Muscle layer of colon (tissue), 2 donors: ENCODE measurements at regions not wholly inside any gene's neighbourhood (a gene's known extent, or its start where the extent isn't known, plus 50 kb on each side); places are given as distances from the start of the nearest gene placed in this dataset.
A peak's percentile ranks its signal among the peaks of the same experiment; 100 is the strongest.
"Not testable (repeated sequence)": the region's sequence is repeated elsewhere in the genome, so short reads cannot be mapped to it uniquely, and the experiment has no call there.

Experiments used
- H3K27ac ChIP-seq: one replicate; pipeline ENCODE4 v1.7.0; 2013; ENCODE audit warnings: low read depth, mild to moderate bottlenecking, low read length, moderate library complexity
- H3K27me3 ChIP-seq, 2 donors: one replicate each; pipeline ENCODE4 v1.7.0; 2013; ENCODE audit warnings: low read length in 2 of 2, mild to moderate bottlenecking in 2 of 2; ENCODE audit not compliant: insufficient read depth in 2 of 2, control insufficient read depth in 1 of 2
- H3K36me3 ChIP-seq: one replicate; pipeline ENCODE4 v1.7.0; 2013; ENCODE audit warnings: mild to moderate bottlenecking, low read length; ENCODE audit not compliant: insufficient read depth
- H3K4me1 ChIP-seq: one replicate; pipeline ENCODE4 v1.7.0; 2013; ENCODE audit warnings: mild to moderate bottlenecking, low read length; ENCODE audit not compliant: insufficient read depth
- H3K4me3 ChIP-seq, 2 donors: one replicate each; pipeline ENCODE4 v1.7.0; 2013; ENCODE audit warnings: low read length in 2 of 2, low read depth in 1 of 2, mild to moderate bottlenecking in 1 of 2, moderate library complexity in 1 of 2
- H3K9ac ChIP-seq: one replicate; pipeline ENCODE4 v1.7.0; 2013; ENCODE audit warnings: low read length
- H3K9me3 ChIP-seq: one replicate; pipeline ENCODE4 v1.7.0; 2013; ENCODE audit warnings: mild to moderate bottlenecking, low read length
- donor health status: abdominal sarcoma.
- donor health status: Adenocarcinoma of cecum.

DNA sequence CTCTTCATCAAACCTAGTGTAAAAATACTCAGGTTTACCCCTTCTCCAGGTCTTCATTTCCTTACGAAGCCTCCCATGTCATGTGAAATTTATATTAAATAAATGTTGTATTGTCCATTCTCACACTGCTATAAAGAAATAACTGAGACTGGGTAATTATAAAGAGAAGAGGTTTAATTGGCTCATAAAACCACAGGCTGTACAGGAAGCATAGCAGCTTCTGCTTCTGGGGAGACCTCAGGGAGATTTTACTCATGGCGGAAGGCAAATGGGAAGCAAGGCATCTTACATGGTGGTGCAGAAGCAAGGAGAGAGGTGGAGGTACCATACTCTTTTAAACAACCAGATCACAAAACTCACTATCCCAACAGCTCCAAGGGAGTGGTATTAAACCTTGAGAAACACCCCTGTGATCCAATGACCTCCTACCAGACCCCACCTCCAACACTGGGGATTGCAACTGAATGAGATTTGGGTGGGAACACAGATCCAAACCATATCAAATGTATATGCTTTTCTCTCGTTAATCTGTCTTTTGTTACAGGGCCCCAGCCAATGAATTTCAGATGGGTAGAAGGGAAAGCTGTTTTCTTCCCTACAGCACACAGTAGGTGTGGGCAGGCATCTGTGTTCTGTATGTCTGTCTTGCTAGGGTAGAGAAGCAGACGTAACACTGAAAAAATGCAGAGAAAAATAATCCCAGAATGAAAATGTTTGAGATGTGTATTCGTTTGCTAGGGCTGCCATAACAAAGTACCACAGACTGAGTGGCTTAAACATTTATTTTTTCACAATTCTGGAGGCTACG, 88.0 kb upstream of the BTN3A2 start:
- no peaks in the 10 kb centered on the region for H3K36me3 ChIP-seq
- H3K27ac ChIP-seq, result no peak overlapping the region
- no peaks in the 10 kb centered on the region for H3K4me1 ChIP-seq
- H3K9ac ChIP-seq, result no peak overlapping the region
- peaks cover 21 to 22% of the 10 kb centered on the region in 2 donors for H3K27me3 ChIP-seq
- no peaks in the 10 kb centered on the region for H3K9me3 ChIP-seq
- H3K4me3 ChIP-seq, result no peak overlapping the region

DNA sequence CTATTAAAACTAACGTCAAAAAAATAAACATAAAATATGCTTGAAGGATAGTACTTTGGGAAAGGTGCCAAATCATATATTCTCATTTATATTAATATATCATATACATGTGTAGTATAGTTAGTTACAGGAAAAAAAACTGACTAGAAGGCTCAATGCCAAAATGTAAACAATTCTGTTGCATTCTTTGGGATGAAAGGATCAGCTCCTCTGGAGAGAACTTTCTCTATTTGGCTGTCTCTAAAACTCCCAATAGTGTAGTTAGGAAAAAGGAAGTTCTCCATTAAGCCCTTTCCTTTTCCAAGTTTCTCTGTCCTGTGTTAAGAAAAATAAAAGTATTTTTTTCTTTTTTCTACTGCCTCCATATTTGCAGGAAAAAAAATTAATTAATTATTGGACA, 86.5 kb upstream of the BTN3A2 start:
- peaks cover 1% of the 10 kb centered on the region for H3K4me1 ChIP-seq
- no peaks in the 10 kb centered on the region for H3K9me3 ChIP-seq
- H3K4me3 ChIP-seq, result no peak overlapping the region
- no peak overlapping the region for H3K27ac ChIP-seq
- H3K36me3 ChIP-seq, result no peaks in the 10 kb centered on the region
- H3K27me3 ChIP-seq, result peaks cover 7 to 8% of the 10 kb centered on the region in 2 donors
- H3K9ac ChIP-seq, result no peak overlapping the region

DNA sequence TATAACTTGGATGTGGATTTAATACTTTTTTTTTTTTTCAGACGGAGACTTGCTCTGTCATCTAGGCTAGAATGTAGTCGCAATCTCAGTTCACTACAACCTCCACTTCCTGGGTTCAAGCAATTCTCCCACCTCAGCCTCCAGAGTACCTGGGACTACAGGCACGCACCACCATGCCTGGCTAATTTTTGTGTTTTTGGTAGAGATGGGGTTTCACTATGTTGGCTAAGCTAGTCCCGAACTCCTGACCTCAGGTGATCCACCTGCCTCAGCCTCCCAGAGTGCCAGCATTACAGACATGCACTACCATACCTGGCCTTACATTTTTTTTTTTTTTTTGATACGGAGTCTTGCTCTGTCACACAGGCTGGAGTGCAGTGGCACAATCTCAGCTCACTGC, 85.6 kb upstream of the BTN3A2 start:
- not testable (repeated sequence) for H3K9ac ChIP-seq, H3K27ac ChIP-seq, H3K27me3 ChIP-seq, H3K4me3 ChIP-seq, H3K4me1 ChIP-seq, H3K9me3 ChIP-seq, H3K36me3 ChIP-seq

DNA sequence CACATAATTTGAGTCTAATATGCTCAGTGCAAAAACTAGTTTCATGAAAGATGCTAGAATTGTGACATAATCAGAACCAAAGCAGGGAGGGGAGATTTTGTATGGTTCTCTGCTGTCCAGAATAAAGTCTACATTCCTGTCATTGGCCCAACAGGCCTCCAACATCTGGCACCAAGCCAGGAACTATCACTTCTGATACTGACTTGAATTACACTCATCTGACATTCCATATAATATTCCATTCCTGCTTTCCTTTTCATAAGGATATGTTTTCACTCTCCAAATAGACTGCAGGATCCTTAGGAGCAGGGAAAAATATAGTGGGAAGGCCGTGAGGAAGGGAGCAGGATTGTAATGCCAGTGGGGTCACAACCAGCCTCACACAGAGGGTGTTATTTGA, 84.6 kb upstream of the BTN3A2 start:
- Histone ChIP-seq H3K27me3 (no peaks in the 10 kb centered on the region), H3K36me3 (no peaks in the 10 kb centered on the region), H3K27ac (no peak overlapping the region), H3K4me1 (peaks cover 9% of the 10 kb centered on the region), H3K9me3 (no peaks in the 10 kb centered on the region), H3K4me3 (no peak overlapping the region), H3K9ac (no peak overlapping the region)

DNA sequence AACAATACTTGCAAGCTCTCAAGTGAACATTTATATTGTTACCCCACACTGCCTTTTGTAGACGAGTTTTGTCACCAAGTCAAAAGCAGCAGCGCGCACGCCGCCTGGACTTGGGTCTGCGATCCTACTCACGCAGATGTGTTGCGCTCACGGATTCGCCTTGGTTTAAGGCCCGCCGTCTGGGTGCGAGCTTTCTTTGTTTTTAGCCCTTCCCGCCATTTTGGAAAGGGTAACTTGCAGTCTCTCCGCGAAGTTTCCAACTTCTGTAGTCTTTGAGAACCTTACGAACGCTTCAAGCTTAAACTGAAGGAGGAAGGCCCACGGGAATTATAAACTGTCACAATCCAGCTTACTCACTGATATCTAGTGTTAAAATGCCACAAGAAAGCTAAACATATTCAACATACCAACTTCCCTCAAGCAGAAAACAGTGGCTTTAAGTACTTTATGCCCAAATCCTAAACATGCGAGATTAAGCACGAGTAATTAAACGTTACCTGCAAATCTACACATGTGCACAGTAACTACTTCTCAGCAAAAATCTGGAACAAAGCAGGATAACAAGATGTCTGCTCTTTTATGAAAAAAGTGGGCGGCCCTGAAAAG, 80.4 kb upstream of the BTN3A2 start:
- H3K9ac ChIP-seq, result peak overlapping the region; percentile 90
- no peaks in the 10 kb centered on the region for H3K27me3 ChIP-seq
- no peaks in the 10 kb centered on the region for H3K9me3 ChIP-seq
- H3K4me3 ChIP-seq, result peak overlapping the region; percentile 57 to 88
- peak overlapping the region; percentile 99 for H3K27ac ChIP-seq
- H3K4me1 ChIP-seq, result peaks cover 9% of the 10 kb centered on the region
- H3K36me3 ChIP-seq, result no peaks in the 10 kb centered on the region

DNA sequence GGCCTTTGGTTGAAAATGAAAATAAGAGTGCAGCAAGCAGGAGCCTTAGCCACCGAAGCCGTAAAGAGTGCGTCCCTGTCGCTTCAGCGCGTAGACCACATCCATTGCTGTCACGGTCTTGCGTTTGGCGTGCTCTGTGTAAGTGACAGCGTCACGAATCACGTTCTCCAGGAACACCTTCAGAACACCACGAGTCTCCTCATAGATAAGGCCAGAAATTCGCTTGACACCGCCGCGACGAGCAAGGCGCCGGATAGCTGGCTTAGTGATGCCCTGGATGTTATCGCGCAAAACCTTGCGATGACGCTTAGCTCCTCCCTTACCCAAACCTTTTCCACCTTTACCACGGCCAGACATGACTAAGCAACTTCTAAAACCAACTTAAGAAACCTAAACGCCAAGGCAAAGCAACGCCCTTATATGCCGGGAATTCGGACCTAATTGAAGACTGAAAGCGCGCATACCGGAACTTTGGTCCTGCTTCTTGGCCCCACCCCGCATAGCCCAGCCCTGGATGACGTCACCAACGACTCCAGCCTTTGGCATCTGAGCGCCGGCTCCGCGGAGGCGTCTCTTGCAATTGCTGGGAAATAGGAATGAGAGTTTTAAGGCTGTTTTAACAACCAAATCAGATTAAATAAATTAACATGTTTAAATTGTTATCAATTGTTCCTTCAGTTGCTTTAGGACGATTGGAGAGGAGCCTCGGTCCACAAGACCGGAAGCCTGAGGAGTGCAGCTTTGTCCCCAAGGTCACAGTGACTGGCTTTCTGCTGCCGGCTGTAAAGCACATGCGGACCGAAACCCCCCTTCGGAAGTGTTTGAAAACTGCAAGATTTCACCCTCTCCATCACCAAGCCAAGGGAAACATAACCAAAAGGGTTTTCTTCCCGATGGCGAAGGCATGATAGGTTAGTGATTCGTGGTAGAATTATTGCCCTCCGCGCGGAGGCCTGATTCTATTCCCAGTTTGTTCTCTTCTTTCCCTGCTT, 79.6 kb upstream of the BTN3A2 start:
- no peaks in the 10 kb centered on the region for H3K27me3 ChIP-seq
- H3K4me1 ChIP-seq, result peaks cover 9% of the 10 kb centered on the region

DNA sequence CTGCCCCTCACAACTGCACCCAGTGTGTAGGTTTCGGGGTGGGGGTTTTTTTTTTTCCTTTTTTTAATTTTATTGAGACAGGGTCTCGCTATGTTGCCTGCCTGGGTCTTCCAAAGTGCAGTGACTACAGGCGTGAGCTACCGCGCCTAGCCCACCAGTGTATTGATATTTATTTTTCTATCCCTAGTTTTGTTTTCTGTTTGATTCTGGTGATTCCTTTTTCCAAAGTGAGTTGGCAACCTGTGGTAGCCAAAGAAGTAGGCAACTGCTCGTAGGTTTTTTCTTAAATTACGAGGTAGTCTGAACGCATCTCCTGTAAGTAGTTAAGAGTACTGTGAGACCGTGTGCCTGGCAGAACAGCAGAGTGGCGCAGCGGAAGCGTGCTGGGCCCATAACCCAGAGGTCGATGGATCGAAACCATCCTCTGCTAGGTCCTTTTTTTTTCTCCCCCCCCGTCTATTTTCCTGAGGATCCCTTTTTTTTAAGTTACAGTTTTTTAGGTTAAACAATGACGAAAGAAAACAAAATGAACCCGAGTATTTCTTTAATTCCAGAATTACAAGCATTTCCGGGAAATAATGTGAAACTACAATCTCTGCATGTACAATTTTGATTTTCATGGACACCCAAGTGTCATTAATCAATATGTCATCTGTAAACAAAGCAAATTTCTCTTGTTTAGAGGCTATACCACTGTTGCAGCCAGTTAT, 78.7 kb upstream of the BTN3A2 start:
- H3K27ac ChIP-seq, result peak overlapping the region; percentile 99
- peak overlapping the region; percentile 90 for H3K9ac ChIP-seq
- H3K36me3 ChIP-seq, result no peaks in the 10 kb centered on the region
- H3K27me3 ChIP-seq, result no peaks in the 10 kb centered on the region
- H3K4me1 ChIP-seq, result peaks cover 9% of the 10 kb centered on the region
- no peaks in the 10 kb centered on the region for H3K9me3 ChIP-seq
- peak overlapping the region; percentile 57 to 88 for H3K4me3 ChIP-seq

More for the DNA sequence above, 79.6 kb upstream of the BTN3A2 start:
- Histone ChIP-seq H3K27ac (peak overlapping the region; percentile 99), H3K9me3 (no peaks in the 10 kb centered on the region), H3K36me3 (no peaks in the 10 kb centered on the region), H3K4me3 (peak overlapping the region; percentile 57 to 88), H3K9ac (peak overlapping the region; percentile 90)

DNA sequence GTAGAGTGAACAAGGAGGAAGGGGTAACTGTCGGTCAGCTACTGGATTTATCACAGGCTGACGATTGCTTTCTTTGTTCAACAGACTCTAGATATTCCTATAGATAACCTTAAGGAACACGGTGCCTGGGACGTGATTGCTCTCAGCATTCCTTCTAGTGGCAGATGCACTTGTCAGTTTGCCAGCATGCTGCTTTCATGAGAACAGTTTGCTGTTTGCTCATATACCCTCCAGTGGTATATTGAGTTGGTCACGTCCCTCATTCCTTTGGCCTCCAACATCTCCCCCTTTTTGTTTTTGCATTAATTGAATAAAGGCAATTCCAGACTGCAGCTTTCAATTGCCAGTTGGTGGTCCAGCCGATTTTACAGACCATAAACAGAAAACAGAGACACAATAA, 76.8 kb upstream of the BTN3A2 start:
- no peak overlapping the region for H3K4me3 ChIP-seq
- peaks cover 9% of the 10 kb centered on the region for H3K4me1 ChIP-seq
- H3K36me3 ChIP-seq, result no peaks in the 10 kb centered on the region
- no peak overlapping the region for H3K27ac ChIP-seq
- no peaks in the 10 kb centered on the region for H3K9me3 ChIP-seq
- no peak overlapping the region for H3K9ac ChIP-seq
- no peaks in the 10 kb centered on the region for H3K27me3 ChIP-seq

DNA sequence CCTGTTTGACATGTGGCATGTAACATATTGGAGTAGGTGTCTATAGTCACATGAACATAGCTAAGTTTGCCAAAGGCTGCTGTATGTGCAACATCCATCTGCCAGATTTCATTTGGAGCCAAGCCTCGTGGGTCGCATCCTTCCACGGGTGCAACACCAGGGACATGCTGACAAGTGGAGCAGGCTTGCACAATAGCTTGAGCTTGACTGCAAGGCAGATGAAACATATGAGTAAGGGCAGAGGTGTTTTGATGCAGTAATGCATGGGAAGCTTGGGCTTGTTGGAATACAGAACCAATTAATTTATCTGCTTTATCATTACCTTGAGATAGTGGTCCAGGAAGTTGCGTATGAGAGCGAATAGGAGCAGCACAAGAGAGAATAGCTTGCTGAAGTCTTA, 74.1 kb upstream of the BTN3A2 start:
- no peak overlapping the region for H3K9ac ChIP-seq
- H3K4me1 ChIP-seq, result no peaks in the 10 kb centered on the region
- H3K36me3 ChIP-seq, result no peaks in the 10 kb centered on the region
- H3K27ac ChIP-seq, result no peak overlapping the region
- no peaks in the 10 kb centered on the region for H3K9me3 ChIP-seq
- H3K4me3 ChIP-seq, result no peak overlapping the region
- no peaks in the 10 kb centered on the region for H3K27me3 ChIP-seq

DNA sequence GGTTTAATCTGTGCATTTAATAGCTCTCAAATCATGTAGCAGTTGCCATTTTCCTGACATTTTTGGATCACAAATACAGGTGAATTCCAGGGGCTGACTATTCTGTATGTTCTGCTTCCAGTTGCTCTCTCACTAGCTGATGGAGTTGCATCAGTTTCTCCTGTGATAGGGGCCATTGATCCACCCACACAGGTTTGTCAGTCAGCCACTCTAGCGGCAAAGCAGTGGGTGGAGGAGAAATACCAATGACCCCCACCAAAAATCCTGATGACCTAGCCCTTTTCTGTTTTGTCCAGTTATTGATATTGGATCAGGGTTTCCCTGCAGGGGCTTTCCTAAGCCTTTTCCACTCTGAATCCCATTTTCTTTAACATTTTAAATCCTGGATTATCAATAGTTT, 72.3 kb upstream of the BTN3A2 start:
- H3K9ac ChIP-seq, result no peak overlapping the region
- no peak overlapping the region for H3K4me3 ChIP-seq
- H3K36me3 ChIP-seq, result no peaks in the 10 kb centered on the region
- H3K27me3 ChIP-seq, result peaks cover 0 to 5% of the 10 kb centered on the region in 2 donors
- H3K27ac ChIP-seq, result no peak overlapping the region
- H3K4me1 ChIP-seq, result no peaks in the 10 kb centered on the region
- no peaks in the 10 kb centered on the region for H3K9me3 ChIP-seq

DNA sequence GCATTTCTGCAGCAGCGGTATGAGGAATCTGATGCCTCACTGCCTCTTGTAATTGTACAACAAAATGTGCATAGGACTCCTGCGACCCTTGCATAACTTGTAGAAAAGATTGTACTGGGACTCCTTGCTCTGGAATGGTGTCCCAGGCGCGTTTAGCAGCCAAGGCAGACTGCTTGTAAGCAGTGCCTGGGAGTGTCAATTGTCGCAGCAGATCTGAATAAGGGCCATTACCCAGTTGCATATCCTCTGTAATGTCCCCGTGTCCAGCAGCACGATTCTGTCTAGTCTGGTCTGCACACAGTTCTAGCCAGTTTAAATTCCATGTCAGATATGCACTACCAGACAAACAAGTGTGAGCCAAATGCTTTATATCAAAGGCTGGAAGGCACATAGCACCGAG, 70.7 kb upstream of the BTN3A2 start:
- Histone ChIP-seq H3K27me3 (peaks cover 0 to 5% of the 10 kb centered on the region in 2 donors), H3K9me3 (no peaks in the 10 kb centered on the region), H3K27ac (no peak overlapping the region), H3K36me3 (no peaks in the 10 kb centered on the region), H3K4me1 (no peaks in the 10 kb centered on the region), H3K9ac (no peak overlapping the region), H3K4me3 (no peak overlapping the region)
